NCI-H1092 treated with DMSO at 0.1 percent for 48 hours (cell line): ENCODE measurements at regions not wholly inside any gene's neighbourhood (a gene's known extent, or its start where the extent isn't known, plus 50 kb on each side); places are given as distances from the start of the nearest gene placed in this dataset.

Source experiments
- DNase-seq: peaks from one replicate; lab custom pipeline; 2025; lab: John Stamatoyannopoulos, UW

GRCh38 chr6:140320081-140321080 is 945.9 kb upstream of the CITED2 start:
- DNase-seq, result no peak

GRCh38 chr6:140319209-140319608 is 944.8 kb upstream of the CITED2 start:
- DNase-seq, result no peak

- no peak for DNase-seq
Observed at GRCh38 chr6:140318408-140318807, 944.0 kb upstream of the CITED2 start.

- no peak for DNase-seq
Observed at GRCh38 chr6:140317950-140318349, 943.5 kb upstream of the CITED2 start.

GRCh38 chr6:140316966-140317365 is 942.5 kb upstream of the CITED2 start:
- no peak for DNase-seq

- DNase-seq, result no peak
Observed at GRCh38 chr6:140314682-140315081, 940.2 kb upstream of the CITED2 start.

- no peak for DNase-seq
Observed at GRCh38 chr6:140311146-140311545, 936.7 kb upstream of the CITED2 start.

- no peak for DNase-seq
Observed at GRCh38 chr6:140303218-140303949, 928.9 kb upstream of the CITED2 start.

- DNase-seq, result no peak
Observed at GRCh38 chr6:140300331-140300730, 925.9 kb upstream of the CITED2 start.

- no peak for DNase-seq
Observed at GRCh38 chr6:140289186-140289585, 914.7 kb upstream of the CITED2 start.

GRCh38 chr6:140285998-140286690 is 911.7 kb upstream of the CITED2 start:
- no peak for DNase-seq

GRCh38 chr6:140285471-140285870 is 911.0 kb upstream of the CITED2 start:
- DNase-seq, result no peak

GRCh38 chr6:140284871-140285270 is 910.4 kb upstream of the CITED2 start:
- DNase-seq, result no peak

- DNase-seq, result no peak
Observed at GRCh38 chr6:140283197-140283596, 908.7 kb upstream of the CITED2 start.

GRCh38 chr6:140281767-140282166 is 907.3 kb upstream of the CITED2 start:
- DNase-seq, result no peak

GRCh38 chr6:140281236-140281635 is 906.8 kb upstream of the CITED2 start:
- no peak for DNase-seq

- no peak for DNase-seq
Observed at GRCh38 chr6:140276719-140277118, 902.3 kb upstream of the CITED2 start.

GRCh38 chr6:140276133-140276532 is 901.7 kb upstream of the CITED2 start:
- DNase-seq, result no peak

GRCh38 chr6:140275725-140276124 is 901.3 kb upstream of the CITED2 start:
- DNase-seq, result no peak

GRCh38 chr6:140274548-140274947 is 900.1 kb upstream of the CITED2 start:
- no peak for DNase-seq

- DNase-seq, result peak; percentile 41
Observed at GRCh38 chr6:140271759-140272377, 897.4 kb upstream of the CITED2 start.

- no peak for DNase-seq
Observed at GRCh38 chr6:140269591-140270165, 895.2 kb upstream of the CITED2 start.
